Osteocyte (in vitro differentiated cells): ENCODE measurements at regions not wholly inside any gene's neighbourhood (a gene's known extent, or its start where the extent isn't known, plus 50 kb on each side); places are given as distances from the start of the nearest gene placed in this dataset.

Experiments
- DNase-seq: peaks from one replicate; pipeline ENCODE4 v3.0.0; 2021; ENCODE audit warnings: mixed read lengths; ENCODE audit not compliant: unreplicated experiment; ENCODE audit errors: extremely low spot score
- H3K27ac Mint-ChIP-seq: one replicate; pipeline ENCODE4 v1.8.0; 2021; ENCODE audit warnings: mild to moderate bottlenecking, mixed read lengths; ENCODE audit not compliant: unreplicated experiment
- H3K27me3 Mint-ChIP-seq: one replicate; pipeline ENCODE4 v1.8.0; 2021; ENCODE audit warnings: mixed read lengths; ENCODE audit not compliant: unreplicated experiment
- H3K36me3 Mint-ChIP-seq: one replicate; pipeline ENCODE4 v1.8.0; 2021; ENCODE audit warnings: mixed read lengths; ENCODE audit not compliant: unreplicated experiment
- H3K4me1 Mint-ChIP-seq: one replicate; pipeline ENCODE4 v1.8.0; 2021; ENCODE audit warnings: mixed read lengths; ENCODE audit not compliant: unreplicated experiment
- H3K4me3 Mint-ChIP-seq: one replicate; pipeline ENCODE4 v1.8.0; 2021; ENCODE audit warnings: mild to moderate bottlenecking, moderate library complexity, mixed read lengths; ENCODE audit not compliant: unreplicated experiment
- H3K9me3 Mint-ChIP-seq: one replicate; pipeline ENCODE4 v1.8.0; 2021; ENCODE audit warnings: mixed read lengths; ENCODE audit not compliant: unreplicated experiment
- CTCF ChIP-seq: fragments of 200-600 bp; sonication (generic); IDR thresholded peaks from 2 replicates; pipeline ENCODE4 v1.5.0; 2021; ENCODE audit warnings: antibody characterized with exemption, mild to moderate bottlenecking, moderate library complexity

GRCh38 chr14:54038724-54039123 is 82.1 kb upstream of the BMP4 start:
- H3K4me3 Mint-ChIP-seq, result no peak overlapping the region
- DNase-seq, result no peak
- no peaks in the 10 kb centered on the region for H3K36me3 Mint-ChIP-seq
- TF ChIP-seq CTCF, result no peak
- peaks cover 5% of the 10 kb centered on the region for H3K4me1 Mint-ChIP-seq
- no peaks in the 10 kb centered on the region for H3K27me3 Mint-ChIP-seq
- H3K27ac Mint-ChIP-seq, result no peak overlapping the region
- H3K9me3 Mint-ChIP-seq, result peaks cover 22% of the 10 kb centered on the region

GRCh38 chr14:54039311-54039710 is 82.7 kb upstream of the BMP4 start:
- Mint-ChIP-seq H3K27me3 (no peaks in the 10 kb centered on the region), H3K4me1 (peaks cover 5% of the 10 kb centered on the region), H3K36me3 (no peaks in the 10 kb centered on the region), H3K4me3 (no peak overlapping the region), H3K9me3 (peaks cover 16% of the 10 kb centered on the region), H3K27ac (no peak overlapping the region)
- DNase-seq, result no peak
- no peak for TF ChIP-seq CTCF

DNA sequence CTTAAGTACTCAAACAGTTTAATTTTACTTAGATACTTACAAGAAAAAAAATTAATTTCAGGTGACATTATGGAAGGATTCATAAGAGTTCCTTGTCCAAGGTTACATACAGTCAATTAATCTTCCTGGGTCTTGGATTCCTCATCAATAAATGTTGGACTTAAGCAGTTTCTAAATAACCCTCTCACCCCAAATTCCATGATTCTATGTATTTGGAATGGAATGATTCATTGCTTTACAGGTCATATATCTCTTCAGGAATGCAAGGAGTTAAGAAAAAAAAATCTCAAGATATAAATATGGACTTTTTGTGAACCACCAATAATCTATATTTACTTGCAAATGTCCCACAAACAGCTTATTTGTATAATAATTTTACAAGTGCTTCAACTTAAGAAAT is 84.2 kb upstream of the BMP4 start:
- no peak for TF ChIP-seq CTCF
- DNase-seq, result no peak
- Mint-ChIP-seq H3K4me1 (peaks cover 5% of the 10 kb centered on the region), H3K4me3 (no peak overlapping the region), H3K9me3 (peaks cover 3% of the 10 kb centered on the region), H3K27ac (no peak overlapping the region), H3K27me3 (no peaks in the 10 kb centered on the region), H3K36me3 (no peaks in the 10 kb centered on the region)

DNA sequence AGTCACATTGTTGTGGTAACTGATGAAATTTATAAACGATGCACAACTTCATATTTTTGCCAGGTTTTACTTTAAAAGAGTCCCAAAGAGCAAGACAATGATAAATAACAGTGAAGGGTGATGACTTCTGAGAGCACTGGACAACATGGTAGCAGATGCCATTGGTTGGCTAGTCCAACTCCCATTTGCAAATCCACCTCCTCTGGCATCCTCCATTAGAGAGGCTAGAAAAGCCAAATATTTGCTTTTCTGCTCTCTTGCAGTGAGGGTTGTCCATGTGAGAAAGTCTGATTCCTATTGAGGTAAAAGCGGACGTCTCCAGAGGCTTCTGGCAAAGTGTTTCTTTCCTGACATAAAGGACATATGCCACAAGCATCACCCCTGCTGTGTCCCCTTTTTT is 89.6 kb upstream of the BMP4 start:
- Mint-ChIP-seq H3K4me3 (no peak overlapping the region), H3K27ac (no peak overlapping the region), H3K9me3 (no peaks in the 10 kb centered on the region), H3K4me1 (no peaks in the 10 kb centered on the region), H3K36me3 (no peaks in the 10 kb centered on the region), H3K27me3 (peaks cover 2% of the 10 kb centered on the region)
- no peak for TF ChIP-seq CTCF
- DNase-seq, result no peak

GRCh38 chr14:54047645-54048308 is 91.2 kb upstream of the BMP4 start:
- no peaks in the 10 kb centered on the region for H3K4me1 Mint-ChIP-seq
- no peaks in the 10 kb centered on the region for H3K36me3 Mint-ChIP-seq

More at GRCh38 chr14:54047645-54048308, 91.2 kb upstream of the BMP4 start:
- no peak overlapping the region for H3K4me3 Mint-ChIP-seq
- DNase-seq, result no peak
- peaks cover 5% of the 10 kb centered on the region for H3K27me3 Mint-ChIP-seq
- H3K27ac Mint-ChIP-seq, result no peak overlapping the region
- no peaks in the 10 kb centered on the region for H3K9me3 Mint-ChIP-seq
- no peak for TF ChIP-seq CTCF
